K562 (cell line): ENCODE measurements at regions not wholly inside any gene's neighbourhood (a gene's known extent, or its start where the extent isn't known, plus 50 kb on each side); places are given as distances from the start of the nearest gene placed in this dataset.

ENCODE experiments used
- ATAC-seq: fragments of 200-7000 bp; cut with Tn5 transposase; 3 replicates; pipeline ENCODE4 v1.9.1; 2020; ENCODE audit warnings: moderate library complexity
- BruUV-seq: library from RNA; stranded (reverse); fragments of 400-500 nt; replicated peaks from 2 replicates; lab custom pipeline; 2021; lab: Mats Ljungman, UMichigan
- CTCF ChIA-PET: fragments of 300-600 bp; formaldehyde crosslinking; extraction: SDS; loops from one replicate; lab custom pipeline; 2021; ENCODE audit warnings: low intra/inter-chr PET ratio; lab: Yijun Ruan, JAX
- POLR2A ChIA-PET: fragments of 300-600, 350-650 bp; sonication (Branson Sonifier 250); formaldehyde crosslinking; extraction: SDS; loops from one replicate; lab custom pipeline; 2021; ENCODE audit warnings: antibody characterized with exemption, inconsistent platforms; lab: Yijun Ruan, JAX
- DNase-seq, 4 experiments: peaks; one replicate each; pipeline versions ENCODE4 v3.0.0 to v3.0.0-alpha.2; 2011 to 2018; ENCODE audit warnings: low spot score in 3 of 4, mixed read lengths in 3 of 4; ENCODE audit errors: extremely low read depth in 1 of 4
- FAIRE-seq: peaks from 2 replicates; lab custom pipeline; 2011; peaks lifted over from hg19 to GRCh38; lab: Jason Lieb, UNC
- H2AFZ ChIP-seq: 2 replicates; pipeline ENCODE4 v1.6.0; 2011; ENCODE audit warnings: low read depth, low read length, control low read depth, inconsistent platforms
- H3K27ac ChIP-seq: fragments of 200-600 bp; 3 replicates; pipeline ENCODE4 v1.8.0; 2011; ENCODE audit warnings: low read depth, mild to moderate bottlenecking, control low read depth, inconsistent platforms, low read length, moderate library complexity, mixed read lengths; ENCODE audit errors: extremely low read depth
- H3K27me3 ChIP-seq, 2 experiments: fragments of 300-600 bp in 1 of 2; 2 replicates in 1 of 2; 3 replicates in 1 of 2; pipeline versions ENCODE4 v1.6.0 to v1.8.0; 2011; ENCODE audit warnings: inconsistent platforms in 2 of 2, low read length in 2 of 2, mild to moderate bottlenecking in 1 of 2, mixed read lengths in 1 of 2, moderate library complexity in 1 of 2; ENCODE audit not compliant: control insufficient read depth in 2 of 2, insufficient read depth in 2 of 2
- H3K36me3 ChIP-seq: fragments of 300-600 bp; 3 replicates; pipeline ENCODE4 v1.8.0; 2011; ENCODE audit warnings: mild to moderate bottlenecking, low read length, inconsistent platforms; ENCODE audit not compliant: control insufficient read depth, insufficient read depth
- H3K4me1 ChIP-seq, 2 experiments: fragments of 200-600 bp in 1 of 2; replicated peaks in 1 of 2; 2 replicates in 1 of 2; 3 replicates in 1 of 2; pipeline versions ENCODE4 v1.5.1 to v1.8.0; 2011; ENCODE audit warnings: inconsistent platforms in 2 of 2, low read length in 2 of 2, mild to moderate bottlenecking in 1 of 2, mixed read lengths in 1 of 2, moderate library complexity in 1 of 2; ENCODE audit not compliant: control insufficient read depth in 2 of 2, insufficient read depth in 2 of 2
- H3K4me2 ChIP-seq: 2 replicates; pipeline ENCODE4 v1.6.1; 2011; ENCODE audit warnings: low read length, control low read depth, inconsistent platforms, mixed read lengths; ENCODE audit not compliant: insufficient read depth
- H3K4me3 ChIP-seq: fragments of 200-600 bp; sonication (generic), shearing (Covaris generic); 2 replicates; pipeline ENCODE4 v1.5.1; 2016; ENCODE audit warnings: control low read depth, inconsistent platforms
- H3K79me2 ChIP-seq: fragments of 200-600 bp; 3 replicates; pipeline ENCODE4 v1.8.0; 2011; ENCODE audit warnings: low read length, inconsistent platforms; ENCODE audit not compliant: control insufficient read depth, insufficient read depth
- H3K9ac ChIP-seq, 2 experiments: 2 replicates each; pipeline versions ENCODE4 v1.6.0 to v1.6.1; 2011; ENCODE audit warnings: low read depth in 2 of 2, low read length in 2 of 2, control low read depth in 1 of 2, inconsistent platforms in 1 of 2, mild to moderate bottlenecking in 1 of 2, mixed read lengths in 1 of 2; ENCODE audit not compliant: insufficient read depth in 1 of 2
- H3K9me1 ChIP-seq: one replicate; pipeline ENCODE4 v1.6.0; 2011; ENCODE audit warnings: inconsistent platforms, mild to moderate bottlenecking, low read length, moderate library complexity; ENCODE audit not compliant: control insufficient read depth, insufficient read depth
- H3K9me3 ChIP-seq: replicated peaks from 2 replicates; pipeline ENCODE4 v1.5.1; 2011; ENCODE audit warnings: low read depth, low read length, inconsistent platforms; ENCODE audit not compliant: control insufficient read depth, insufficient read depth
- H4K20me1 ChIP-seq: replicated peaks from 2 replicates; pipeline ENCODE4 v1.6.1; 2011; ENCODE audit warnings: low read length, inconsistent platforms, mixed read lengths; ENCODE audit not compliant: control insufficient read depth, insufficient read depth
- CEBPZ ChIP-seq: fragments of 150-350 bp; IDR thresholded peaks from 2 replicates; pipeline ENCODE4 v1.6.1; 2014; ENCODE audit warnings: low read depth, mild to moderate bottlenecking, low read length, borderline replicate concordance
- MCM5 ChIP-seq: fragments of 450-650 bp; IDR thresholded peaks from 2 replicates; pipeline ENCODE4 v1.6.1; 2016; ENCODE audit warnings: low read depth
- NR4A1 ChIP-seq, 2 experiments: fragments of 250-450 bp in 1 of 2; fragments of 450-650 bp in 1 of 2; sonication (Bioruptor Pico) in 1 of 2; IDR thresholded peaks; 2 replicates each; pipeline versions ENCODE4 v1.4.0 to v1.6.1; 2016 to 2020; ENCODE audit warnings: mild to moderate bottlenecking in 2 of 2, missing compliant biosample characterization in 1 of 2, missing genetic modification characterization in 1 of 2, moderate library complexity in 1 of 2
- TCF15 ChIP-seq: fragments of 250-450 bp; sonication (Bioruptor Pico); IDR thresholded peaks from 2 replicates; pipeline ENCODE4 v1.8.0; 2022; ENCODE audit warnings: moderate library complexity, mild to moderate bottlenecking, inconsistent platforms
- ZKSCAN3 ChIP-seq: fragments of 250-450 bp; sonication (Bioruptor Pico); IDR thresholded peaks from 2 replicates; pipeline ENCODE4 v1.4.0; 2020
- WGBS: fragments of 100-300 bp; shearing (Covaris generic); methylation state at CpG from one replicate; pipeline ENCODE4 v1.1.6; 2016; ENCODE audit warnings: low coverage, mixed read lengths; ENCODE audit not compliant: insufficient coverage; ENCODE audit errors: missing lambda C conversion rate; 5-methylcytosine and 5-hydroxymethylcytosine counted together
- in situ Hi-C: fragments of 300-500 bp; cut with MboI; formaldehyde crosslinking; loops from 4 replicates; pipeline ENCODE4 v1.15.0; 2018; ENCODE audit warnings: inconsistent platforms, mixed read lengths
- intact Hi-C: fragments of 100-400 bp; cut with micrococcal nuclease; formaldehyde crosslinking; loops from 2 replicates; pipeline ENCODE4 v1.14.2; 2022

GRCh38 chr3:154662851-154663250 is 232.9 kb upstream of the GPR149 start:
- BruUV-seq, result no TSS peak
- TF ChIP-seq CEBPZ (no peak), TCF15 (CRISPR knock-in tag) (no peak), MCM5 (no peak), NR4A1 (CRISPR knock-in tag; IDR thresholded peaks at IDR 0.05) (no peak), NR4A1 (tag; IDR thresholded peaks at IDR 0.05) (no peak), ZKSCAN3 (CRISPR knock-in tag) (no peak)
- TF ChIP-seq, all 486 proteins: peak for 0
- CTCF ChIA-PET, result no interaction called here
- no peak overlapping the region for H3K4me2 ChIP-seq
- no peak for DNase-seq
- no peaks in the 10 kb centered on the region for H3K9me3 ChIP-seq
- 0% methylated on average over 3 of the region's 3 CpGs for WGBS
- no peaks in the 10 kb centered on the region for H3K79me2 ChIP-seq
- no peak for ATAC-seq
- no peak overlapping the region for H3K27ac ChIP-seq
- no peak for FAIRE-seq
- H3K9ac ChIP-seq, result no peak overlapping the region
- in situ Hi-C loops (no loop called here), intact Hi-C loops (no loop called here)
- H3K9me1 ChIP-seq, result no peaks in the 10 kb centered on the region
- no peaks in the 10 kb centered on the region for H3K4me1 ChIP-seq
- no peak overlapping the region for H2AFZ ChIP-seq
- no peaks in the 10 kb centered on the region for H3K36me3 ChIP-seq
- POLR2A ChIA-PET, result no interaction called here
- H3K4me3 ChIP-seq, result no peak overlapping the region
- no peaks in the 10 kb centered on the region for H3K27me3 ChIP-seq
- H4K20me1 ChIP-seq, result no peaks in the 10 kb centered on the region
